ENCODE measurements at regions not wholly inside any gene's neighbourhood (a gene's known extent, or its start where the extent isn't known, plus 50 kb on each side); places are given as distances from the start of the nearest gene placed in this dataset.
"Not testable (repeated sequence)": the region's sequence is repeated elsewhere in the genome, so short reads cannot be mapped to it uniquely, and the experiment has no call there.

- DNase-seq (ENCODE audit: low spot score): no peak
- in situ Hi-C loops (cut with MboI; ENCODE audit: low pct_unique_long_range_greater_than_20kb, low sequenced_read_pairs, unreplicated experiment): no loop called here
- no peak for TF ChIP-seq CTCF (IDR thresholded peaks at IDR 0.05; ENCODE audit: extremely low read depth, insufficient read depth, missing control alignments)
Measured at GRCh38 chr18:71036783-71037182, 747.9 kb downstream of the SOCS6 start.

- in situ Hi-C loops (cut with MboI; ENCODE audit: low pct_unique_long_range_greater_than_20kb, low sequenced_read_pairs, unreplicated experiment); DNase-seq (ENCODE audit: low spot score): not testable (repeated sequence)
Measured at GRCh38 chr18:71031296-71032191, 742.7 kb downstream of the SOCS6 start.

GRCh38 chr18:71030085-71030484 lies 741.2 kb downstream of the SOCS6 start:
- in situ Hi-C loops (cut with MboI; ENCODE audit: low pct_unique_long_range_greater_than_20kb, low sequenced_read_pairs, unreplicated experiment); DNase-seq (ENCODE audit: low spot score): not testable (repeated sequence)

- in situ Hi-C loops (cut with MboI; ENCODE audit: low pct_unique_long_range_greater_than_20kb, low sequenced_read_pairs, unreplicated experiment): no loop called here
- no peak for TF ChIP-seq CTCF (IDR thresholded peaks at IDR 0.05; ENCODE audit: extremely low read depth, insufficient read depth, missing control alignments)
- no peak for DNase-seq (ENCODE audit: low spot score)
Measured at GRCh38 chr18:71028285-71028762, 739.5 kb downstream of the SOCS6 start.

GRCh38 chr18:71027531-71027930 lies 738.7 kb downstream of the SOCS6 start:
- no peak for DNase-seq (ENCODE audit: low spot score)
- in situ Hi-C loops (cut with MboI; ENCODE audit: low pct_unique_long_range_greater_than_20kb, low sequenced_read_pairs, unreplicated experiment): no loop called here

GRCh38 chr18:71025505-71026225 lies 736.8 kb downstream of the SOCS6 start:
- DNase-seq (ENCODE audit: low spot score): no peak
- in situ Hi-C loops (cut with MboI; ENCODE audit: low pct_unique_long_range_greater_than_20kb, low sequenced_read_pairs, unreplicated experiment): no loop called here
- no peak for TF ChIP-seq CTCF (IDR thresholded peaks at IDR 0.05; ENCODE audit: extremely low read depth, insufficient read depth, missing control alignments)

More at GRCh38 chr18:71027531-71027930, 738.7 kb downstream of the SOCS6 start:
- no peak for TF ChIP-seq CTCF (IDR thresholded peaks at IDR 0.05; ENCODE audit: extremely low read depth, insufficient read depth, missing control alignments)

GRCh38 chr18:71022389-71022788 lies 733.5 kb downstream of the SOCS6 start:
- no peak for DNase-seq (ENCODE audit: low spot score)
- no peak for TF ChIP-seq CTCF (IDR thresholded peaks at IDR 0.05; ENCODE audit: extremely low read depth, insufficient read depth, missing control alignments)
- in situ Hi-C loops (cut with MboI; ENCODE audit: low pct_unique_long_range_greater_than_20kb, low sequenced_read_pairs, unreplicated experiment): no loop called here
